ENCODE measurements at regions not wholly inside any gene's neighbourhood (a gene's known extent, or its start where the extent isn't known, plus 50 kb on each side); places are given as distances from the start of the nearest gene placed in this dataset.

GRCh38 chr1:157307491-157307890, 169.3 kb upstream of the ETV3 start:
- no peak for TF ChIP-seq EP300 (IDR thresholded peaks at IDR 0.05)
- TF ChIP-seq CTCF (IDR thresholded peaks at IDR 0.05), result no peak
